Stimulated activated CD4-positive, alpha-beta T cell treated with anti-CD3 and anti-CD28 coated beads, Interleukin-4, amount 100 ng/mL, for 24 hours (primary cell): ENCODE measurements at regions not wholly inside any gene's neighbourhood (a gene's known extent, or its start where the extent isn't known, plus 50 kb on each side); places are given as distances from the start of the nearest gene placed in this dataset.

Experiments used
- DNase-seq: peaks from one replicate; pipeline ENCODE4 v3.0.0-alpha.2; 2020

DNA sequence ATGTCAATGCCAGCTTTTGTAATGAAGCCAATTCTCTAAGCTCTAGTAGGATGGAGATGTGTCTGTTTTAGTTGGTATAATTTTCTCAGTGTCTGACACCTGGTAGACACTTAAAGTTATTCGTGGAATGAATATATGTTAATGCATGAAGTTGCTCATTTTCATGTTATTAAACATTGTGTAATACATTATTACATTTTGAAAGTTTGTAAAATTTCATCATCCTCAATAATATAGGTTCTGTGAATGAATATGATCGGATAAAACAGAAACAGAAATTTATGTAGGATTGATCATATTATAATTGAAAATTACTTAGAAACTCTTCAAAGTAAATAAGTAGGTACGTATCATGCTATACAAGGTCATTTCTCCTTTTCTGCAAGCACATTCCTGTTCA lies 625.3 kb downstream of the PLA2G4A start:
- DNase-seq = no peak

DNA sequence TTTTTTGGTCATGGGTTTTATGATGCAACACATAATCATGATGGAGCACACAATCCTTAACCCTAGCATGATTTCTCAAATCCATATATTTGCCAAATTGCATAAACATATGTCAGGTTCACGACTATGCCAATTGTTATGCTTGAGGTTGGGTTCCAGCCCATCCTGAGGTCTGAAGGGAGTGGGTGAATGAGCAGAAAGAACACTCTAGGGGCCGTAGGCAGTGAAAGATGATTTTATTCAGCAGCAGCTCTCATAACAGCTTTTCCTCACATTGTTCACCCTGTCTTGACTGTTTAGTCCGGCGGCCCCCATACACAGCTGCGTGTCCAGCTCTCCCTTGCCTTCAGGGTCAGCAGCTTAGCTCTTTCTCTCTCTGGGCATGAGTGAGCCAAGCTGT lies 627.7 kb downstream of the PLA2G4A start:
- DNase-seq = no peak

- no peak for DNase-seq
Measured at GRCh38 chr1:187460093-187460492, 631.3 kb downstream of the PLA2G4A start.

DNA sequence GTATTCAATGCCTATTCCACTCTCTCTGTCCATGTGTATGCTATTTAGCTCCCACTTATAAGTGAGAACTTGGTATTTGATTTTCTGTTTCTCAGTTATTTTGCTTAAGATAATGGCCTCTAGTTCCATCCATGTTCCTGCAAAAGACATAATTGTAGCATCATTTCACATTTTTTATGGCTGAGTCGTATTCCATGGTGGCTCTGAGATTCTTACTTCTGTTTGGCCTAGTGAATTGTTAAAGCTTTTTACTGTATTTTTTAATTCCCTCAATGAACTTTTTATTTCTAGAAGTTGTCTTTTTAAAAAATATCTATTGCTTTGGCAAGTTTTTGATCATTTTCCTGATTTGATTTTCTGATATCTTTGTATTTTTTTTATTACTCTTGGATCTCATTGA lies 635.6 kb downstream of the PLA2G4A start:
- no peak for DNase-seq

DNA sequence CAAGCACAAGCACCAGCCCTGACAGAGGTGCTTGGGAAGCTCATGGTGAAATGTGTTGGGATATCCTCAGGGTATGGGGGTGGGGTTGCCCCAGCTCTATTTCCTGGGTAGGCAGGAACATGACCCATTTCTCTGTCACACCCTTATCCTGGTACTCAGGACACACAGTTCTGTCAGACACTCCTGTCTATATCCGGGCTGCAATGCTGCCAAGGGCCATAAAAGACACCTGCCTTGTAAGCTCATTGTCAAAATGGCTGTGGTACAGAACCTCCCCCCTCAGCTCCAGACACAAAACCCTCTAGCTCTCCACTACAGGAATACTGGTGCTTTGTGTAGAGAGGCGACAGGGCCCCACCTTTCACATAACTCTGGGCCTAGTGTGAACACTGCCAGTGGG lies 636.7 kb downstream of the PLA2G4A start:
- no peak for DNase-seq

- no peak for DNase-seq
Measured at GRCh38 chr1:187469836-187470235, 641.1 kb downstream of the PLA2G4A start.

- no peak for DNase-seq
Measured at GRCh38 chr1:187471555-187471954, 642.8 kb downstream of the PLA2G4A start.

DNA sequence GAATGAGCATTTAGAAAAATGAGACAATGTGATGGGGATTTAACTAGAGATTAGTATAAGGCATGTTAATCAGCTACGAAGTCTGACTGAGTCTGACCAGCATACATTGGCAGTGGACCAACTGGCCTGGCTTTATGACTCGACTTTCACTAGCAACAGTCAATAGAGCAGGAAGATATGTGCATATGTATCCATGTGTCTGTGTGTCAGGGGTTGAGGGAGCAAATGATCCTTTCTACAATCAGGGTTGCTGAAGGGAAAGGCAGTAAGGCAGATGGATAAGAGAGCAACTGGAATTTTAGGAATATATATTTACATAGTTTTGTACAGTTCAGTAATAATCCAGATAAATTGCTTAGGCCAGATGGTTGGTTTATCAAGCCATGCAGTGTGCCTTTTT lies 645.6 kb downstream of the PLA2G4A start:
- DNase-seq = no peak

DNA sequence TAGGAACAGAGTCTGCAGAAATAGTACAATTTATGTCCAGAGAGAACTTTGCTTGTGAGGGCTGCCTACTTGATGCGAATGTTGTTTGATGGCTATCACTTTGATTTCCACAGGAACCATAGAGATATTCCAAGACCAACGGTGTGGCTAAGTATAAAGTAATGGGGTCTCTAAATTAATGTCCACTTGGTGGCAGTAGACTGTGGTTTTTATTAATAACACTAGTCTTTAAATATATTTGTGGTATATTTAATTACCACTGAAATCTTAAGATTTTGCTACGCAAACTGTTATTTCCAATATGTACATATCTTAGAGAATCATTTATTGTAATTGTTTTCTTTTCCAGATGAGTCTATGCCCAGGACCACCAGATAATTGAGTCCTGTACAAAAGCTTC lies 647.9 kb downstream of the PLA2G4A start:
- no peak for DNase-seq

DNA sequence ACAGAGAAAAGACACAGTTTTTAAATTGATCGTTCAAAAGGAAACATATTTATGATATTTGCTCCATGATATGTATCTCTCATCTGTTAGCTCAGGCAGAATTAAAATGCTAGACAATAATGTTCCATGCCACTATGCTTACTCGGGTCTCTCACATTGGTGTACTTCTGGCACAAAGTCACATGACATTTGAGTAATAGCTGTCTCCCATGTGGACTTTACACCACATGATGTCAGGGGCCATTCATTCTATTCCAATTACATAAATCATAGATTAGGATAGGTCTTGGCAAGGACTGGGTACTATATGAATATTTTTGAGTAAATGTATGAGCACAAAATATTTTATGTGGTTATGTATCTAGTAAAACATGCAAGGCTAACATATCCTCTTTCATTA lies 648.4 kb downstream of the PLA2G4A start:
- DNase-seq = no peak

- DNase-seq = no peak
Measured at GRCh38 chr1:187477535-187477934, 648.8 kb downstream of the PLA2G4A start.

DNA sequence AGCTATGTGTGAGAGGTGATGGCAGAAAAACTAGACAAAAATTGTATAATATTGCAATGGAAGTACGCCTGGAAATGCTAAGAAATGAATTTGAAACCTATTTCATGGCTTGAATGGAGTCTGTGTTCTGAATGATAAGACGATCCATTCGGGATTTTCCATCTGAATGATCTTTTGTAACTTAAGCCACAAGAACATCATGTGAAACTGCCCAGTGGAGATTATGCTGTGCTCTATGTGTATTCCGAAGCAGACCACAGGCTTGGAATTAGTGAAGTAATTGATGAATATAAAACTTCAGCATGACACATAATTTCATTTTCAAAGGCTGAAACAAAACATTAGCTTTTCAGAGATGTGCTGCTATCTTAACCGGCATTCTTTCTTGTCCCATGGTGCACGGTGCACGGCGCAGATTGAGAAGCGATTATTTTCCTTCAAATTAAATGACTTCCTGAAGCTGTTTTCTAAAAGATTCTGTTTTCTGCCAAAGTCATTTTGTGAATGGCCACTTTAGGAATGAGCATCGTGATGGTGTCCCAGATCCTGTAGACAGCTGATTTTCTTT lies 652.9 kb downstream of the PLA2G4A start:
- DNase-seq = no peak

DNA sequence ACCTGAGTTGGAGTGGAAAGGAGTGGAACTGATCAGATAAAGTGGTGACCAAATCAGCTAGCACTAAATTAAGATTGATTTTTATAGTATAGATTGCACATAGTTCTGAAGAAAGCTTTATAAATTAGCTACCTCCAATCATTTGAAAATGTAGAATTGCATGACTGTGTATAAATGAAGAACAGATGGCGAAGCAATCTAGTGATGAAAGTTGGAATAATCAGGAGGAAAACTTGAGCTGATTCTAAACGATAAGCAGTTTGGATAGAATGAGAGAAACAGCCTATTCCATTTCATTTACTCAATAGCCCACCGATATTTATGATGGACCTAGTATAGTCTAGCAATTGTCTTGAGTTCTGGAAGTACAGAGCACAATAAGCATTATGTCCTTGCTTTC lies 661.5 kb downstream of the PLA2G4A start:
- DNase-seq = no peak

GRCh38 chr1:187491082-187491720 lies 662.5 kb downstream of the PLA2G4A start:
- no peak for DNase-seq

DNA sequence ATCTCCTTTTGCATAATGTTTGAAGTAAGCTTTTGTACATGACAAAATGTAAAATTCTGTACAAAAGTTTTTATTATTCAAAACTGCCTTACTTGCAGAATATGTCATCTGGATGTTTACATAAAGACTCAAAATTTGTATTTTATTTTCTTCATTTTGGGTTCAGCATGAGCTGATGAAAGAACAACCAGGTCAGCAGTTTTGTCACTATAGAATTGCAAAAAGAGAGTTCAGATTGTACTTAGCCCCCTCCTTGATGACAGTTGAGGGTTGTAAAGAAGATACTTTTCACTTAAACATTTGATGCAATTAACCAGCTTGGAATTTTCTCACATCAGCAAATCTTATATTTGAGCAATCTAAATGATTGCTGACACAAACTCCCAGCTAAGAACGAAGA lies 669.3 kb downstream of the PLA2G4A start:
- DNase-seq = no peak

DNA sequence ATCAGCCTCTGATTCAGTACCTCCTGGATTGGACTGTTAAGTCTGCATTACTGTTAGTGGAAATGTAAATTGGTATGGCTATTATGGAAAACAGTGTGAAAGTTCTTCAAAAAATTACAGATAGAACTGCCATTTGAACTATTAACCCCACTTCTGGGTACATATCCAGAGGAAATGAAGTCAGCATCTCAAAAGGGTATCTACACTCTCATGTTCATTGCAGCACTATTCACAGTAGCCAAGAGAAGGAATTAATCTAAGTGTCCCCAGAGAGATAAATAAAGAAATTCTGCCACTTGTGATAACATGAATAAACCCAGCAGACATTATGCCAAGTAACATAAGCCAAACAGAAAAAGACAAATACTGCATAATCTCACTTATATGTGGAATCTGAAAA lies 676.0 kb downstream of the PLA2G4A start:
- DNase-seq = no peak

DNA sequence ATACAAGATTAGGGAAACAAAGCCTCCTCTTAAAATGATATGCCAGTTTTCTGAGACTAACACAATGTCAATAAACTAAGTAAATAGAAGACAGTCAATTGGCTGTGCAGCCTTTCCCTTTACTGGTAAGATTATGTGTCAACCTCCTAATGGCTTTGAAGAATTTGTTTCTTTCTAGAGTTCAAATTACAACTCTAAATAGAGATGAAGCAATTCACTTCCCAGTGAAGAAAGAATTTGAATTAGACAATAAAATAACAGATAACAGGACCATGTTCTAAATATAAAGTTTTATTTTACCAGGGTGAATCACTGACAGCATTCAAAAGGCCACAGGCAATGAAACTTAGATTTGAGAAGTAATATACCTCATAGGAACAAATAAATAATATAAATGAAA lies 680.3 kb downstream of the PLA2G4A start:
- no peak for DNase-seq

DNA sequence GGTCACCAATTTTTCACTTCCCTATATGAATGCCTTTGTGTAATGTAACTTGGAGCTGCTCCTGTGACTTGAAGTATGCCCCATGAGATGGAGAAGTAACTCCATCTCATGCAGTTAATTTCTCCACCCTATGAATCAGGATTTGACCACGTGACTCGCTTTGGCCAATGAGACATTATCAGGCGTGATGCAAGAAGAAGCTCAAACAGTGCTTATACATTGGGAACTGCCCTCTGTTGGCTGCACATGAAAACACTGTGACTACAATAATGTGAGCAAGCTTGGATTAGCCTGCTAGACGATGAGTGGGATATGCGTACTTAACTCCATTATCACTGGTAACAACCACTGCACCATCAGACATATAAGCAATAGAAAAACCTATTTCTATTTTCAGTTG lies 684.4 kb downstream of the PLA2G4A start:
- no peak for DNase-seq

- no peak for DNase-seq
Measured at GRCh38 chr1:187514110-187514509, 685.4 kb downstream of the PLA2G4A start.

DNA sequence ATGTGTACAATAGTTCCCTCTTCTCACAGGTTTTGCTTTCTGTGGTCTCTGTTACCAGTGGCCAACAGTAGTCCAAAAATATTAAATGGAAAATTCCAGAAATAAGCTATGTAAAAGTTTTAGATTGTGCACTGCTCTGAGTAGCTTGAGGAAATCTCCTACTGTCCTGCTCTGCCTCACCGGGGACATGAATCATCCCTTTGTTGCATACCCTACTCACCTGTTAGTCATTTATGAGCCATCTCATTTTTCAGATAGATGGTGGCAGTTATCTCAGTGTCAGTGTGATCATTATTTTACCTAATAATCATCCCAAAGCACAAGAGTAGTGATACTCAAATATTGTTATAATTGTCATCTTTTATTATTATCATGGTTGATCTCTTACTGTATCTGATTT lies 688.1 kb downstream of the PLA2G4A start:
- DNase-seq = no peak

- DNase-seq = no peak
Measured at GRCh38 chr1:187517546-187517945, 688.8 kb downstream of the PLA2G4A start.

GRCh38 chr1:187527346-187527745 lies 698.6 kb downstream of the PLA2G4A start:
- DNase-seq = no peak

GRCh38 chr1:187537936-187538335 lies 709.2 kb downstream of the PLA2G4A start:
- DNase-seq = no peak

DNA sequence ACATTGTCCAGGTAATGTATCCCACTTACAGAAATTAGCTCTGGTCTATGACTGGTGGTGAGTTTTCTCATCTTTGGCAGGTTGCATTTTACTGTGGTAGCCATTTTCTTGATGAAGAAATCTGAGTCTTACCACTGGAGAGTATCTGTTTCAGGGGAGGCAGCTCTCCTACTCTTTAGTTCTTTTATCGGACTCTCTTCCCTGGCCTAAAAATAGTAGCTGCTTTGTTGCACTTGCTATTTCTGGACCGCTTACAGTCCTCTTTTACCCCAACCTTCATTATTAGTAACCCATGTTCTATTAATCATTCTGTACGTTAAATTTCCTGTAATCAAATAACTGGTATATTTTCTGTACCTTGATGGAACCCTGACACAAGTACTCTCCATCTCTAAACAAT lies 720.8 kb downstream of the PLA2G4A start:
- DNase-seq = no peak

- DNase-seq = no peak
Measured at GRCh38 chr1:187551061-187551460, 722.3 kb downstream of the PLA2G4A start.
